ENCODE measurements at regions not wholly inside any gene's neighbourhood (a gene's known extent, or its start where the extent isn't known, plus 50 kb on each side); places are given as distances from the start of the nearest gene placed in this dataset.
A peak's percentile ranks its signal among the peaks of the same experiment; 100 is the strongest.
"Not testable (repeated sequence)": the region's sequence is repeated elsewhere in the genome, so short reads cannot be mapped to it uniquely, and the experiment has no call there.

DNA sequence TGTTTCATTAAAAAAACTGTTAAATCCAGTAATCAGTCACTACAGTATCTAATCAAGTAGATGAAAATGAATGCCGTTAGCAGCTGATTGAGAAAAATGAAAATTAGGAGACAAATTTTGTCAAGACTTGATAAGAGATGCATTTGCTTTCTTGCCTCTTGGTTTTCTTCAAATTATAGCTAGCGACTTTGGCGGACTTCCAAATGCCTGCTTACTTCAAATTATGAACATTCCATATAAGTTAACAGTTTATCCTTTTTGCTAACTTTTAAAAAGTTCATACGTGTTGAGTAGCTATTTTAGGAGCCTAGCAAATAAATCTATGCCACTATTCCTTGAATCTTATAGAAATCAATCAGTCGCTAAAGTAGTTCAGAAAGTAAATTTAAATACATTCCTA lies 58.8 kb downstream of the PPP4R3C start:
- no peak for DNase-seq

DNA sequence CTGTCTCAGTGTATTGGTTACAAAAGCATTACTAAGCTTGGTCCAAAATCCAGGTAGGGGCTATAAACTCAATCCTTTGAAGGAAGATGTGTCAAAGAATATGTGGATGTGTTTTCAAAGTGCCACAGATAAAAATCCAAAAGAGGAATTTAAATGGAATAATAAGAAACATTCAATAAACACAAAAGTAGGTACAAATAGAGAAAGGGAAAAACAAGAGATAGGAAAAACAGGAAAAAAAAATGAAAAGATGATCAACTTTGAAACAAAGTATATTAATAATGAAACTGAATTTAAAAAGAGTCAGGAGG lies 64.0 kb downstream of the PPP4R3C start:
- DNase-seq = no peak

DNA sequence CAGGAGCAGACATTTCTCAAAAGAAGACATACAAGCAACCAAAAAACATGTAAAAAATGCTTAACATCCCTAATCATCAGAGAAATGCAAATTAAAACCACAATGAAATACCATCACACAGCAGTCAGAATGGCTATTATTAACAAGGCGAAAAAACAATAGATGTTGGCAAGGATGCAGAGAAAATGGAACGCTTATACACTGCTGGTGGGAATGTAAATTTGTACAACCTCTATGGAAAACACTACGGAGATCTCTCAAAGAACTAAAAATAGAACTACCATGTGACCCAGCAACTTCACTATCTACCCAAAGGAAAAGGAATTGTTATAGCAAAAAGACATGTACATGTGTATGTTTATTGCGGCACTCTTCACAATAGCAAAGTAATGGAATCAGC lies 71.5 kb downstream of the PPP4R3C start:
- no peak for DNase-seq

- no peak for DNase-seq
Measured at GRCh38 chrX:27381419-27381818, 81.7 kb downstream of the PPP4R3C start.

- DNase-seq = no peak
Measured at GRCh38 chrX:27380163-27380845, 82.8 kb downstream of the PPP4R3C start.

- no peak for DNase-seq
Measured at GRCh38 chrX:27354021-27354420, 109.1 kb downstream of the PPP4R3C start.

- DNase-seq = no peak
Measured at GRCh38 chrX:27350476-27350875, 112.7 kb downstream of the PPP4R3C start.

DNA sequence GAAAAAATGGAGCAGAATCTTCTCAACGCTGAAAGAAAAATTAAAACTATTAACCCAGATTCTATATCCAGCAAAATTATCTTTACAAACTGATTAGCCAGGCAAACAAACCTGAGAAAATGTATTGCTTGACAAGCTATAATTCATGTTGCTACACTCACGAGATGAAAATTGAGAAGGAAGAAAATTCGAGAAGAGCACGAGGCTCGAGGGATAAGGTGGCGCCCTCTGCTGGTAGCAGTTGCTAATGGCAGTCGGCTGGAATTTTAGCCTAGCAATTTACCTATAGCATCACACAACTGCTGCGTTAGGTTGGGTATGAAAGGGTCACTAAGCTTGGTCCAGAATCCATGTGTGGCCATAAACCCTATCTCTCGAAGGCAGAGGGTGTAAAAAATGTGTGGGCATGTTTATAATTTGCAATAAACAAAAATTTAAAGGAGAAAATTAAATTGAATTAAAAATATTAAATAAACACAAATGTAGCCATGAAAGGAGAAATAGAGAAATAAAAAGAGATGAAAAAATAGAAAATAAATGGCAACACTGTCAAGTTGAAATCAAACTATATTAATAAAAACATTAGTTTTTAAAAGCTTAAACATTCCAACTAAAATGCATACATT lies 126.6 kb downstream of the PPP4R3C start:
- DNase-seq = no peak

GRCh38 chrX:27321632-27322031 lies 141.5 kb downstream of the PPP4R3C start:
- no peak for DNase-seq

DNA sequence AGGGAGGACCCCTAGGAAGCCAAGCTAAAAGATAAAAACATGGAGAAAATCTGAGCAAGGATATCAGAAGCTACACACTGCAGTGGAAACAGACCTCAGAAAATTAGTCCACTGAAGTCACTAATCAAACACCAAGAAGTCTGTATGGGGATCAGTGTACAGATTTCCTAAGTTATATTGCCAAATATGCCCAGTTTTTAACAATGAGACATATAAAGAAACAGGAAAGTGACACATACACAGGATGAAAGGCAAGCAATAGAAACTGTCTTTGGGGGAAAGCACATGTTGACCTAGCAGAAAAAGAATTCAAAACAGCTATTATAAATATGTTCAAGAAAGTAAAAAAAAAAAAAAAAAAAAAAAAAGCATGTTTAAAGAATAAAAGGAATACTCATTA lies 153.7 kb downstream of the PPP4R3C start:
- no peak for DNase-seq

DNA sequence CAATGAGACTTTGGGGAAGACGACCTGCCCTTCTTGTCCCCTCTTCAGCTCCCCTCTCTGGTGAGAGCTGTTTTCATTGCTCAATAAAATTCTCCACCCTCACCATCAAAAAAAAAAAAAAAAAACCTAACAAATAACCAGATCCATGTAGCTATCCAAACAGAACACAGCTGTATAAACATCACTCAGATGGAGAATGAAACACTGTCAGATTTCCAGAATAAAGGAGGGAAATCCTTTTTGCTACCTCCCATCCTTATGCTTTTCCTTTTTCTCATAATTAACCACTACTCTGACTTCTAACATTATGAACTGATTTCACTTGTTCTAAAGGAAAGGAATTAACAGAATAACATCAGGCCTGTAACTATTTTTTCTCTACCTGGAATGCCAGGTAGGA lies 155.6 kb downstream of the PPP4R3C start:
- DNase-seq = no peak

- DNase-seq = not testable (repeated sequence)
Measured at GRCh38 chrX:27292552-27292951, 170.6 kb downstream of the PPP4R3C start.

- DNase-seq = no peak
Measured at GRCh38 chrX:27276751-27277150, 186.4 kb downstream of the PPP4R3C start.

DNA sequence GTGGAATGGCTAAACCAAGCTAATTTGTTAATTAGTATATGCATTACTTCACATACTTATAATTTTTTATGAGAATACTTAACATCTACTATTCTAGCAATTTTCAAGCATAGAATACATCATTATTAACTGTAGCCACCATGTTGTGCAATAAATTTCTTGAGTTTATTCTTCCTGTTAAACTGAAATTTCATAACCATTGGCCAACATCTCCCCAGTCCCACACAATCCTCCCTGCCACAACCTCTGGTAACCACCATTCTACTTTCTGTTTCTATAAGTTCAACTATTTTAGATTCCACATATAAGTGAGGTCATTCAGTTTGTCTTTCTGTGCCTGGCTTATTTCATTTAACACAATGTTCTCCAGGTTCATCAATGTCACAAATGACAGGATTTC lies 208.5 kb downstream of the PPP4R3C start:
- DNase-seq = no peak

DNA sequence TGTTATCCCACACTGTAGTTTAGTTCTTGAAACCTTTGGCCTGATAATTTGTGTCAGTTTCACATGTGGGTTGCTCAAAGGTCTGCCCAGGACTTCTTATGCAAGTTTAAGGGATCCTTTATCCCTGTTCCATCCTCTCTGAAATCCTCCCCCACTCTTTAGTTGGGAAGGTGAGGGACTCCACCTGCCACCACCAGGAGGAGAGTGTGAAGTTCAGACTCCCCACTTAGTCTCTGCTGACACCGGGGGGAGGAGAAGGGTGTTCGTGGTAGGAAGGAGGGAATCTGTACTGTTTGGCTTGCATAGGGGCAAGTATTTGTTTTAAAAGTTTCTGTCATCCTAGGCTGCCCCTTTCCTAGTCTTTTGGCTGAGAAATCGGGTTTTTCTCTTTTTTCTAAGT lies 211.8 kb downstream of the PPP4R3C start:
- no peak for DNase-seq

DNA sequence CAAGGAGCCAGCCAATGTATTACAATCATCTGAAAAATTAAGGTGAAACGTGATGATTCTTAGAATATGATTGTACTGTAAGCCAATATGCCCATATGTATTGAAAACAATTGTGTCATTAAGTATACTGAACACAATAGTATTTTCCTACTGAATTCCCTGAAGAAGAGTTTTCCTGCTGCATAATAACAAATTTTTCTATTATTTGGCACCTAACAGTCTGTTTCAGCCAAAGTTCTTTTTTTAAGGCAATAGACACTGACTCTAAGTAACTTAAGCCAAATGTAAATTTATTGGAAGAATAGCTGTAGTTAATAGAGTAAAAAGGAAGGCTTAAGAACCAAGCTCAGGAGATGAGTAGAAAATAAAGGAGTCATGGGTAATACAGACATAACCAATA lies 220.6 kb downstream of the PPP4R3C start:
- no peak for DNase-seq

- no peak for DNase-seq
Measured at GRCh38 chrX:27241981-27242380, 221.2 kb downstream of the PPP4R3C start.

GRCh38 chrX:27240042-27240441 lies 223.1 kb downstream of the PPP4R3C start:
- DNase-seq = not testable (repeated sequence)

DNA sequence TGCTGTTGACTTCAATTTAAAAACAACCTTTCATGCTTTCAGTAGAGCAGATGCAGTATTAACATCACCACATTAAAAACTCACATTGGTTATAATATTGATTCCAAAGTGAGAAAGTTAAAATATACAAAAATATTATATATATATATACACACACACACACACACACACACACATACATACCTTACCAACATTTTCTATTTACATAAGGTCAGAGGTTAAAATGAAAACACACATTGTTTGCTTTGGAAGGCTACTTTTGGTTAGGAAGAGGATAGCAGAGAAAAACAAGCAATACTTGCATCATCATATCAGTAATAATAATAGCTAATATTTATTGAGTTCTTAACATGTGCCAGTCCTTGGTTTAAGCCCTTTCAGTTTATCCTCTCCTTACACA lies 226.5 kb downstream of the PPP4R3C start:
- no peak for DNase-seq

- DNase-seq = no peak
Measured at GRCh38 chrX:27229721-27230120, 233.4 kb downstream of the PPP4R3C start.

DNA sequence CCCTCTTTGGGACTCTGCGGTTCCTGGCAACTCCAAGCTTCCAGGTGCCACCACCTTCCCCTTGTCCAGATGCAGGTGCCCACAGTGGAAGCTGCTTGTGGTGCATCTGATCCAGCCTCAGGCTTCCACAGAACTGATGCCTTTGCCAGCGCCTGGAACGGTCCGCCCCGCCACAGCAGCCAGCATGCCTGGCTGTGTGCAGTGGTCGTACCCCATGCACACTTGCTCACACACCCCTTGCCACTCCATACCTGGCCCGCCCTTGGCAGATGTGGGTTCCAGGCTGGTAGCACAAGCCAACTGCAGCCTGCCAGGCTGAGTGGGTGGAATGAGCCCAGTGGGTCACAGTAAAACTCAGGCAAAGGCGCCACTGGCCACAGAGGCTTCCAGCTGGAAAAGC lies 240.5 kb downstream of the PPP4R3C start:
- no peak for DNase-seq

DNA sequence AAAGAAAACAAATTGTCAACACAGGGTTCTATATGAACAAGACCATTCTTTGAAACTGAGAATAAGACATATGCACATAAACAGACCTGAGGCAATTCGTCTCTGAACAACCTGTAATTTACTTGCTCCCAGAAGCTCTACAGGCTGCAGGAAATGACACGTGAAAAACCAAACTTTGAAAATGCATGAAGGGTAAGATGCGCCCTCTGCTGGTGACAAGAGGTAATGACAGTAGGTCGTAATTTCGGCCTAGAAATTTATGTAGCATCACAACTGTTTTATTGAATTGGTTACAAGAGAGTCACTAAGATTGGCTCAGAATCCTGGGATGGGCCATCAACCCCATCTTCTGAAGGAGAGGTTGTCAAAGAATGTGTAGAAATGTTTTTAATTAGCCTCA lies 276.5 kb downstream of the PPP4R3C start:
- DNase-seq = peak; percentile 13

DNA sequence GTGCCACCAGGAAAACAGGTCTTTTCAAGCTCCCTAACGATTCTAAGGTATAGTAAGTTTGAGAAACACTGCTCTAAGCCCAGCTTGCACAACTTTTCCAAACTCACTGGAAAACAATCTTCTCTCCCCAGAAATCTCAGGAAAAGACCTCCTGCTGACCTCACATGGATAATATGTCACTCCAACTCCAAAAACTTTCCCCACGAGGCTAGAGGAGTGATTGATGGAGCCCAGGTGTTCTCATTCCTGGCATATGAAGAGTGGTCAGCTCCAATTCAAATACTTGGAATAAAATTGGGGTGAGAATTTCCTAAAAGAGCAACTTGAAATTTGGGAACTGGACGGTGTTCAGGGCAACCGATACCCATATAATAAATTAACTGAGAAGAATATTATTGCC lies 299.9 kb downstream of the PPP4R3C start:
- no peak for DNase-seq

DNA sequence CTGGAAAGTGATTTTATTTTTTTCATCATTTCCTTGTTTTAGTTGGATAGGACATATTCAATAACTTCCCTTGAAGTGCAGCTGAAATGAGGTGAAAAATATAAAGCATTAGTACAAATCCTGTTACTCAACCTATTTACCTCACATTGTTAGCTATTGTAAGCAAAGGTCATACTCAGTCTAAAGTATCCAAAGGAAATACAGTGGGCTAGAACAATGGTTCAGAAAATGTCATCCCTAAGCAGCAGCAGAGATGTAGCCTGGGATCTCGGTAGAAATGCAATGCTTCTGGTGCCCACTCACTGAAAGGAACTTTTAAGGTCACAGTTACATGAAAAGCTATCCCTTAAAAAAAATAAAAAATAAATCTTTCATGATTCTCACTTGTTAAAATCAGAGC lies 300.6 kb downstream of the PPP4R3C start:
- no peak for DNase-seq

- DNase-seq = not testable (repeated sequence)
Measured at GRCh38 chrX:27156921-27157320, 306.2 kb downstream of the PPP4R3C start.

Measured in CD4-positive, alpha-beta T cell treated with Interleukin-21 for 1 hour (primary cell).